LoVo (cell line): ENCODE measurements at regions not wholly inside any gene's neighbourhood (a gene's known extent, or its start where the extent isn't known, plus 50 kb on each side); places are given as distances from the start of the nearest gene placed in this dataset.

Experiments used
- DNase-seq: peaks from one replicate; pipeline ENCODE4 v3.0.0-alpha.2; 2016; ENCODE audit warnings: low spot score

DNA sequence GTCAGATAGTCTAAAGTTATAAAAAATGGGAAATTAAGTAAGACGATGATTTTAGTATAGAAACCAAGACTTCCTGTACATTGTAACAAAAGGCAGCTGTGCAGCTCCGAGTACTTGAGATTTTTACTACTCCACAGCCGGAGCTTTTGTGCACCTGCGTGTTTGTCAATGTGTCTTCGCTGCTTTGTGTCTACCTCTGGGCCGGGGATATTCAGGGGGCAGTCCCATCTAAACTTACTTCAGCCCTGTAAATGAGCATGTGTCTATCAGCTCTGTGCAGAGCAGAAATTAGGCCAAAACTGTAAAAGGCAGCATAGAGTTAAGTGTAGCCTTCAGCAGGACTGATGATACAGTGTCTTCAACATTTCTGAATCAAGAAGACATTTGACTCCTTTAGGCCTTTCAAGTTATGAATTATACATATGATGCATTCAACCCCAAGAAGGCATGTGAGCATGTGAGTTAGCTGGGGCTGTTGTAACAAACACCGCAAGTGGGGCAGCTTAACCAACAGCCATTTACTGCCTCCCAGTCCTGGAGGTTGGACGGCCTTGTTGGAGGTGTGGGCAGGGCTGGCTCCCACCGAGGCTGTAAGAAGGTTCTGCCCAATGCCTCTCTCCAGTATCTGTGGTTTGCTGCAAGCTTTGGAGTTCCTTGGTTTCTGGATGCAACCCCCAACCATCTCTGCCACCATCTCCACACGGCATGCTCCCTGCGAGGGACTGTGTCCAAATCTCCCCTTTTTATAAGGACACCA lies 191.0 kb upstream of the IRS2 start:
- no peak for DNase-seq

DNA sequence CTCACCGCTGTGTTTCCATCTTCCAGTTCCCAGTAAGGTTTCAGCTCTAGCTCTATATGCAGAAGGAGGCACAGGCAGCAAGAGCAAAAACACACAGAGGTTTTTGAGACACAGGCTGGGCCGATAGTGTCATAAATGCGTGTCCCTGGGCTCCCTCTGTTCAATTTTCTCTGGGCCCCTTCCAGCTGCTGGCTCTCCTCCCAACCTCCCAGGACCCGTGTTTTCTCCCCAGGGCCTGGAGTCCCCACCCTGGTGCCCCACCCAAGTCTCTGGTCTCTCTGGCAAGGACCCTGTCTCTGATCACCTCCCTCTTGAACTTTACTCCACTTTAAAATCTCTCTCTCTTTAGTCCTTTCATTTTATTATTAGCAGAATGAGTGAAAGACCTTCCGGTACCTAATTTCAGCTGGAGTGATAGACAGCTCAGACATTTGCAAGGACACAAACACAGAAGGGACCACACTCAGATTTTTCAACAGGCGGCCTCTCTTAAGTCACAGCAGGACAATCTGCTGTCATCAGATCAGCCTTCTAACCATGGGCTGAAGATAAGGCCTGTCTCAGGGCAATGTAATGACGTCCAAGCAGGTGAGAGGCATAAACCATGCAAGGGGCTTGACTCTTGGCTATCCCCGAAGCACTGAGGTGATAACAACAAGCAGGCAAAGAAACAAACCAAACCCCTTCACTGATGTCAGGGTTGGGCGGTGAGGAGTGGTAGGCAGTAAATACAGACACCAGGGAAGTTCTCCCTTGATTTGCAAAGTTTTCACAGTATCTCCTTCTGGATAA lies 190.0 kb upstream of the IRS2 start:
- DNase-seq: no peak

GRCh38 chr13:109974354-109974753 lies 188.0 kb upstream of the IRS2 start:
- DNase-seq: no peak

DNA sequence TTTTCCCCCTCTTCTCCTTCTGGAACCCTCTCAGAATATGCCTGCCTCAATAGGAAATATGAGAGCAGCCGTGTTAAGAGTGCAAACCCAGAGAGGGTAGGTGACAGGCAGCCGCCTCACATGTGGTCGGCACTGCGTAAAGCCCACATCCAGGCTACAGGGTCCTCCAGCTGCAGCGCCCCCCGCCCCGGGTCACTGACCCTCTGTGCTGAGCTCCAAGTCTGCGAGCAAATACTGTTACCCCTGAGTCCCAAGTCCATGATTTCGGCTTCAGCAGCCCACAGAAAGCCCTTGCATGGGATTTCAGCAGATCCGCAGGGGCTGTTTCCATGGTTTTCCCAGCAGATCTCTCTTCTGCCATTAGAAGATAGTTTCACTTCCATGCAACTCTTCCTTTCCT lies 186.9 kb upstream of the IRS2 start:
- no peak for DNase-seq

DNA sequence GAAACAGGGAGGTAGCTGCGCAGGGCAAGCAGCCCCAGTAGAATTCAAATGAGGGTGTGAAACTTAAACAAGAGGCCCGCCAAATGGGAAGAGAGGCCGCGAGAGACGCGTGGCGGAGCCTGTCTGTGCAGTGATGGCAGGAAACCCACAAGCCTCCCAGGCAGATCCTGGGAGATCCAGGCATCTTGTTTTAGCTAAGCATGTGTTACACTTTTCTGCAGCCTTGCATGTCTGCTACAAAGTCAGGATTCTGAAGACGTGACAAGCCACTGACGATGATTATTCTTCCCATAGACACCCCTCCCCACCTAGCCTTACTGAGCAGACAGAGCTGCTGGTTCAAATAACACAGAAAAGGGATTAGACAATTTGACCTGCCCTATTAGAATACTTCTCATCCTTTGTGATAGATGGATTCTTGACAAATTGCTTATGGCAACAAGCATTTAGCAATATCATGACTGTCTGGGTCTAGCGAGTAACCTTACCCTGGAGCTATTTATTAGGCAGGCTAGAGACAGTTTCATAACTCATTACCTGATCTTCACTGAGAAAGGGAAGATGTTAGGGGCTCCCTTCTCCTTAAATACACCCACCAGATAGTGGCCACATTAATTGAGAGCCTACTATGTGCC lies 185.2 kb upstream of the IRS2 start:
- no peak for DNase-seq

GRCh38 chr13:109971006-109971405 lies 184.6 kb upstream of the IRS2 start:
- no peak for DNase-seq

GRCh38 chr13:109968876-109969577 lies 182.6 kb upstream of the IRS2 start:
- DNase-seq: no peak

- DNase-seq: no peak
Measured at GRCh38 chr13:109963960-109964563, 177.7 kb upstream of the IRS2 start.

- no peak for DNase-seq
Measured at GRCh38 chr13:109963384-109963783, 177.0 kb upstream of the IRS2 start.

DNA sequence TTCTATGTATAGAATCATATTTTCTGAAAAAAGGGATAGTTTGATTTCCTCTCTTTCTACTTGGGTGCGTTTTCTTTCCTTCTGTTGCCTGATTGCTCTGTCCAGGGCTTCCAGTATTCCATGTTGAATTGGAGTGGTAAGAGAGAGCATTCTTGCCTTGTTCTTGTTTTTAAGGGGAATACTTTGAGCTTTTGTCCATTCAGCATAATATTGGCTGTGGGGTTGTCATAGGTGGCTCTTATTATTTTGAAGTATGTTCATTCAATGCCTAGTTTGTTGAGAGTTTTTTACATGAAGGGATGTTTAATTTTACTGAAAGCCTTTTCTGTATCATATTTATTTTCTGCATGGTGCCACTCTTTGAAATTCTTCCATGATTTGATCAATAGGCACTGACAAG lies 173.5 kb upstream of the IRS2 start:
- DNase-seq: no peak

- DNase-seq: no peak
Measured at GRCh38 chr13:109957875-109958274, 171.5 kb upstream of the IRS2 start.

DNA sequence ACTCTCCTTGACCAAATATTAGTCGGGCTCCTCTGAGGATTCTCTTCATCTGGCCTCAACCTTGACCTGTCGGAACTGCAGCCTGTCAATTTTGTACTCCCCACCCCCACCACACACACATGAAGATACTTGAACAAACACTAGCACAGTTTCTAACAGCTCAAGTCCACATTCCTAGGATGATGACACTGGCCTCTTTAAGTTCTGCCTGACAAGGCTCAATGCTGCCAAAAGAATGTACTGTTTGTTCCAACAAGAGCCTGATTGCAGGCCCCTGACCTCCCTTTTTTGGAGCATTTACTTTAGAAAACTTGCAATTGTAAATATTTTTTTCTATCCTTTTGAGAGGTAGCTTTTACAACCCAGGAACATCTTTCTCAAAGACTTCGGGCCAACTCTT lies 169.2 kb upstream of the IRS2 start:
- DNase-seq: no peak

- DNase-seq: no peak
Measured at GRCh38 chr13:109954441-109954840, 168.1 kb upstream of the IRS2 start.

DNA sequence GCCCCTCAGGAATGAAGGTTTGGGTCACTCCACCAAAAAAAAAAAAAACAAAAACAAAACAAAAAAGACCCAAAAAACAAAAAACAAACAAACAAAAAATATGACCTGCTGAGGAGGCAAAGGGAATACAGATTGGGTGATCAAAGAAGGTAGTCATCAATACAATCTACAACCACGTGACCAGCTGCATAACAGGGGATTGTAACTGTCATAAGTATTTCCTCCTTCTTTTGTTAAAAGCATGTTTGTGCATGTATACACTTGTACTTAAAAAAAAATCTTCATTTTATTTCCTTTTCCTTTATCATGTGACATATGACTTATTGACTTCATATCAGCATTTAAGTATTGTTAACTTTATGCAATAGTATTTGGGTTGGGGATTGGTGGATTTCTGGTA lies 165.1 kb upstream of the IRS2 start:
- no peak for DNase-seq

DNA sequence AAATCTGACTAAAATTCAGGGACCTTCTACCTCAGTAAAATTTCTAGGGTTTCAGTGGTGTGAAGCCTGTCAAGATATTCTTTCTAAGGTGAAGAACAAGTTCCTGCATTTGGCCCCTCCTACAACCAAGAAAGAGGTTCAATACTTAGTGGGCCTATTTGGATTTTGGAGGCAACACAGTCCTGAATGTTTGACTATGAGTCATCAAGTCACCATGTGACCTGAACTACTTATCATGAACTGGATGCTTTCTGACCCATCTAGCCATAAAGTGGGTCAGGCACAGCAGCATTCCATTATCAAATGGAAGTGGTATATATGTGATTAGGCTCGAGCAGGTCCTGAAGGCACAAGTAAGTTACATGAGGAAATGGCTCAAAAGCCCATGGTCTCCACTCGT lies 163.0 kb upstream of the IRS2 start:
- no peak for DNase-seq

- DNase-seq: no peak
Measured at GRCh38 chr13:109947006-109947405, 160.6 kb upstream of the IRS2 start.

GRCh38 chr13:109945206-109945960 lies 159.0 kb upstream of the IRS2 start:
- no peak for DNase-seq

DNA sequence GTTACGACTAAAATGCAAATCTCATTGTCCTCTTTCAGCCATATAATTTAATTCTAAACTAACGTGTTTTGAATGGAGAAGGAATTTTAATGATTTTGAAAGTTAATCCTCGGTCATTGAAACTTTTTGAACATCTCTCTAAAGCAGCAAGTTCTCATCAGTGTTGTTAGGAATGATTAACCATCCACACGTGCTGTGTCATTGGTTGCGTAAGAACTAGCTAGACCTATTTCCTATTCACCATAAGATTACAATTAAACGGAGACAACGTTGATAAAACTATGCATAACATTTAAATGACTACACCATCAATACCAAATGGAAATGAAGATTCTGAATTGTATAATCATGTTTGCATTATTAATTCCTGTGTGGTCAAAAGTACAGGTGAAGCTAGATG lies 155.6 kb upstream of the IRS2 start:
- DNase-seq: no peak

GRCh38 chr13:109941221-109941620 lies 154.8 kb upstream of the IRS2 start:
- no peak for DNase-seq

GRCh38 chr13:109940637-109941036 lies 154.3 kb upstream of the IRS2 start:
- no peak for DNase-seq

- no peak for DNase-seq
Measured at GRCh38 chr13:109939838-109940237, 153.5 kb upstream of the IRS2 start.
